Ascending aorta (tissue), 2 donors: ENCODE measurements at regions not wholly inside any gene's neighbourhood (a gene's known extent, or its start where the extent isn't known, plus 50 kb on each side); places are given as distances from the start of the nearest gene placed in this dataset.
"Not testable (repeated sequence)": the region's sequence is repeated elsewhere in the genome, so short reads cannot be mapped to it uniquely, and the experiment has no call there.

Experiments used
- DNase-seq, 2 donors: peaks; one replicate each; pipeline ENCODE4 v3.0.0-alpha.2; 2019; ENCODE audit warnings: low spot score in 2 of 2
- H3K27ac ChIP-seq, 2 donors: fragments of 200-600 bp; sonication (generic); one replicate each; pipeline ENCODE4 v1.5.1; 2016 to 2017; ENCODE audit warnings: mild to moderate bottlenecking in 1 of 2
- H3K27me3 ChIP-seq: fragments of 200-600 bp; sonication (generic); one replicate; pipeline ENCODE4 v1.5.1; 2017
- H3K36me3 ChIP-seq, 2 donors: fragments of 200-600 bp; sonication (generic); one replicate each; pipeline ENCODE4 v1.5.1; 2016
- H3K4me1 ChIP-seq, 2 donors: fragments of 200-600 bp; sonication (generic); one replicate each; pipeline ENCODE4 v1.5.1; 2016 to 2017; ENCODE audit warnings: mild to moderate bottlenecking in 1 of 2
- H3K4me3 ChIP-seq, 2 donors: fragments of 200-600 bp; sonication (generic); one replicate each; pipeline ENCODE4 v1.5.1; 2016 to 2017; ENCODE audit warnings: mild to moderate bottlenecking in 1 of 2
- H3K9me3 ChIP-seq, 2 donors: fragments of 200-600 bp; sonication (generic); one replicate each; pipeline ENCODE4 v1.5.1; 2016
- intact Hi-C: fragments of 100-400 bp; cut with DNase I; formaldehyde crosslinking; loops from one replicate; pipeline ENCODE4 v1.15.1; 2023
- TF ChIP-seq, protein P1 (sequence below), 3 experiments: fragments of 200-600 bp in 2 of 3; fragments of 450-650 bp in 1 of 3; sonication (generic) in 2 of 3; IDR thresholded peaks; one replicate each; pipeline ENCODE4 v1.5.1; 2016 to 2019; ENCODE audit warnings: antibody characterized with exemption in 3 of 3, mild to moderate bottlenecking in 1 of 3, moderate library complexity in 1 of 3

DNA sequence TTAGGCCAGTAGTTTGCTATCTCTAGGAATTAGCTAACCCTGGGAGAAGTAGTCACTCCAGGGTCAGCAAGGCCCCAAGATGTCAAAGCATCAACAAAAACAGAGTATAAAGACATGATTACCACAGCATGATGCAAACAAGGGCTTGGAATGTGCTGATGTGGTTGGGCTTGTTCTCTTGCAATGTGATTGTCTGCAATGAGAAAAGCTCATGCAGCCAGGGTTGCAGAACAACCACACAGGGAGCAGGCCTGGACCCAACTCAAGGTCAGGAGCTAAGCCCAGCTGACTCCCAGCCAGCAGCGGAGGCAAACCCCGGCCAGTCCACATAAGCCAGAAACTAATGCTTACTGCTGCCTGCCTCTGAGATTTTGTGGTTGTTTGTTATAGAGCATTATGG, 132.4 kb upstream of the ZC3H12C start:
- H3K27ac ChIP-seq, result no peak overlapping the region
- no peaks in the 10 kb centered on the region for H3K27me3 ChIP-seq
- intact Hi-C loops, result no loop called here
- TF ChIP-seq, protein P1, sequence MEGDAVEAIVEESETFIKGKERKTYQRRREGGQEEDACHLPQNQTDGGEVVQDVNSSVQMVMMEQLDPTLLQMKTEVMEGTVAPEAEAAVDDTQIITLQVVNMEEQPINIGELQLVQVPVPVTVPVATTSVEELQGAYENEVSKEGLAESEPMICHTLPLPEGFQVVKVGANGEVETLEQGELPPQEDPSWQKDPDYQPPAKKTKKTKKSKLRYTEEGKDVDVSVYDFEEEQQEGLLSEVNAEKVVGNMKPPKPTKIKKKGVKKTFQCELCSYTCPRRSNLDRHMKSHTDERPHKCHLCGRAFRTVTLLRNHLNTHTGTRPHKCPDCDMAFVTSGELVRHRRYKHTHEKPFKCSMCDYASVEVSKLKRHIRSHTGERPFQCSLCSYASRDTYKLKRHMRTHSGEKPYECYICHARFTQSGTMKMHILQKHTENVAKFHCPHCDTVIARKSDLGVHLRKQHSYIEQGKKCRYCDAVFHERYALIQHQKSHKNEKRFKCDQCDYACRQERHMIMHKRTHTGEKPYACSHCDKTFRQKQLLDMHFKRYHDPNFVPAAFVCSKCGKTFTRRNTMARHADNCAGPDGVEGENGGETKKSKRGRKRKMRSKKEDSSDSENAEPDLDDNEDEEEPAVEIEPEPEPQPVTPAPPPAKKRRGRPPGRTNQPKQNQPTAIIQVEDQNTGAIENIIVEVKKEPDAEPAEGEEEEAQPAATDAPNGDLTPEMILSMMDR (IDR thresholded peaks at IDR 0.05), result no peak
- no peaks in the 10 kb centered on the region for H3K4me1 ChIP-seq
- no peaks in the 10 kb centered on the region for H3K9me3 ChIP-seq
- no peak overlapping the region for H3K4me3 ChIP-seq
- DNase-seq, result no peak
- H3K36me3 ChIP-seq, result no peaks in the 10 kb centered on the region

DNA sequence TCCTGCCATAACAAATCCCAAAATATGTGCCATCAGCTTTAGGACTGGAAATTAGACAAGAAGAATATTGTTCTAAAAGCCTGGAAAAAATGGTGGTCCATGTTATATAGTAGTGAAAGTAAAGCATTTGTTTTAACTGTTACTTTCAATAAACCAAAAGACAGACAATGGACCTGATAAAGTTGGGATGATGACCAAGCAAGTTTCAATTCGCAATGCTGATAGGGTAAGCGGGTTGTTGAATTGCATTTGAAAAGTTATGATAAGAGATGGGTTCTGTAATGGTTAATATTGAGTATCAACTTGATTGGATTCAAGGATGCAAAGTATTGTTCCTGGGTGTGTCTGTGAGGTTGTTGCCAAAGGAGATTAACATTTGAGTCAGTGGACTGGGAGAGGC, 131.9 kb upstream of the ZC3H12C start:
- intact Hi-C loops, result no loop called here
- H3K9me3 ChIP-seq, result no peaks in the 10 kb centered on the region
- H3K36me3 ChIP-seq, result no peaks in the 10 kb centered on the region
- TF ChIP-seq, protein P1 (IDR thresholded peaks at IDR 0.05), result no peak
- no peak for DNase-seq
- no peak overlapping the region for H3K27ac ChIP-seq
- H3K4me3 ChIP-seq, result no peak overlapping the region
- no peaks in the 10 kb centered on the region for H3K27me3 ChIP-seq
- no peaks in the 10 kb centered on the region for H3K4me1 ChIP-seq

DNA sequence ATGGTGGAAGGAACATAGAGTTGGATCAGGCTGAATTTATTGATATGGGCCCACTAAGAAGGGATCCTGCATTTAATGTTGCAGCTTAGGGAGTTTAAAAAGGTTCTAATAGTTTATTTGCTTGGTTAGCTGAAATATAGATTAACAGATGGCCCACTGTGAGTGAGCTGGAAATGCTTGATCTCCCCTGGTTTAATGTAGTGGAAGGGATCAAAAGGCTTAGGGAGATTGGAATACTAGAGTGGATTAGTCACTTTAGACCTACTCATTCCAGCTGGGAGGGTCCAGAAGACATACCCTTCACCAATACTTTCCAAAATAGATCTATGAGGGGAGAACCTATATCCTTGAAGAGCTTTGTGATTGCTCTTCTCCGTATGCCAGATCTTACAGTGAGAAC, 130.1 kb upstream of the ZC3H12C start:
- TF ChIP-seq, protein P1 (IDR thresholded peaks at IDR 0.05), result no peak
- no peak for DNase-seq
- Histone ChIP-seq H3K36me3 (no peaks in the 10 kb centered on the region), H3K27me3 (no peaks in the 10 kb centered on the region), H3K27ac (no peak overlapping the region), H3K9me3 (no peaks in the 10 kb centered on the region), H3K4me3 (no peak overlapping the region), H3K4me1 (no peaks in the 10 kb centered on the region)
- intact Hi-C loops, result no loop called here

DNA sequence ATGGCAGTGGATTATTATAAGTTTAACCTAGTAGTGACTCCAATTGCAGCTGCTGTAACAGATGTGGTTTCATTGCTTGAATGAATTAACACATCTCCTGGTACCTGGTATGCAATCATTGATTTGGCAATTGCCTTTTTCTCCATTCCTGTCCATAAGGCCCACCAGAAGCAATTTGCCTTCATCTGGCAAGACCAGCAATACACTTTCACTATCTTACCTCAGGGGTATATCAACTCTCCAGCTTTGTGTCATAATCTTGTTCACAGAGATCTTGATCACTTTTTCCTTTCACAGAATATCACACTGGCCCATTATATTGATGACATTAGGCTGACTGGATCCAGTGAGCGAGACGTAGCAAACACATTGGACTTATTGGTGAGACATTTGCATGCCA, 128.7 kb upstream of the ZC3H12C start:
- TF ChIP-seq, protein P1 (IDR thresholded peaks at IDR 0.05), result no peak
- no peaks in the 10 kb centered on the region for H3K4me1 ChIP-seq
- no peaks in the 10 kb centered on the region for H3K27me3 ChIP-seq
- H3K9me3 ChIP-seq, result no peaks in the 10 kb centered on the region
- H3K27ac ChIP-seq, result no peak overlapping the region
- intact Hi-C loops, result no loop called here
- H3K4me3 ChIP-seq, result no peak overlapping the region
- H3K36me3 ChIP-seq, result no peaks in the 10 kb centered on the region
- no peak for DNase-seq

DNA sequence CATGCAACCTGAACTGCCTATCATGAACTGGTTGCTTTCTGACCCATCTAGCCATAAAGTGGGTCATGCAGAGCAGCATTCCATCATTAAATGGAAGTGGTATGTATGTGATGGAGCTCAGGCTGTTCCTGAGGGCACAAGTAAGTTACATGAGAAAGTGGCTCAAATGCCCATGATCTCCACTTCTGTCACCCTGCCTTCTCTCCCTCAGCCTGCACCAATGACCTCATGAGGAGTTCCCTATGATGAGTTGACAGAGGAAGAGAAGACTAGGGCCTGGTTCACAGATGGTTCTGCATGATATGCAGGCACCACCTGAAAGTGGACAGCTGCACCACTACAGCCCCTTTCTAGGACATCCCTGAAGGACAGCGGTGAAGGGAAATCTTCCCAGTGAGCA, 127.7 kb upstream of the ZC3H12C start:
- DNase-seq, result not testable (repeated sequence)

DNA sequence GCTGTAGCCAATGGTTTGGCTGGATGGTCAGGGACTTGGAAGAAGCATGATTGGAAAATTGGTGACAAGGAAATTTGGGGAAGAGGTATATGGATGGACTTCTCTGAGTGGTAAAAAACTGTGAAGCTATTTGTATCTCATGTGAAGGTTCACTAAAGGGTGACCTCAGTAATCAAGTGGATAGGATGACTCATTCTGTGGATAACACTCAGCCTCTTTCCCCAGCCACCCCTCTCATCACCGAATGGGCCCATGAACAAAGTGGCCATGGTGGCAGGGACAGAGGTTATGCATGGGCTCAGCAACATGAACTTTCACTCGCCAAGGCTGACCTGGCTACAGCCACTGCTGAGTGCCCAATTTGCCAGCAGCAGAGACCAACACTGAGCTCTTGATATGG, 127.3 kb upstream of the ZC3H12C start:
- H3K4me3 ChIP-seq, H3K36me3 ChIP-seq, H3K4me1 ChIP-seq, DNase-seq, H3K9me3 ChIP-seq, H3K27ac ChIP-seq, H3K27me3 ChIP-seq, intact Hi-C loops: not testable (repeated sequence)

More for the DNA sequence above, 127.7 kb upstream of the ZC3H12C start:
- H3K36me3 ChIP-seq, H3K4me3 ChIP-seq, H3K4me1 ChIP-seq, intact Hi-C loops, H3K9me3 ChIP-seq, H3K27ac ChIP-seq, H3K27me3 ChIP-seq: not testable (repeated sequence)

DNA sequence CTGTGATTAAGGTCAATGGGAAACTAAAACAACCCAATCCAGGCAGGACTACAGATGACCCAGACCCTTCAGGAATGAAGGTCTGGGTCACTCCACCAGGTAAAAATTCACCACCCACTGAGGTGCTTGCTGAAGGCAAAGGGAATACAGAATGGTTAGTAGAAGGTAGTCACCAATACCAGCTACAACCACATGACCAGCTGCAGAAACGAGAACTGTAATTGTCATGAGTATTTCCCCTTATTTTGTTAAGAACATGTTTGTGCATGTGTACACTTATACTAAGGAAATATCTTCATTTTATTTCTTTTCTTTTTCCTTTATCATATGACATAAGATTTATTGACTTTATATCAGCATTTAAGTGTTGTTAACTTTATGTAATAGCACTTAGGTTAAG, 126.1 kb upstream of the ZC3H12C start:
- H3K4me1 ChIP-seq, intact Hi-C loops, H3K4me3 ChIP-seq, H3K27me3 ChIP-seq, H3K36me3 ChIP-seq, H3K9me3 ChIP-seq, DNase-seq, H3K27ac ChIP-seq: not testable (repeated sequence)
